ENCODE measurements at regions not wholly inside any gene's neighbourhood (a gene's known extent, or its start where the extent isn't known, plus 50 kb on each side); places are given as distances from the start of the nearest gene placed in this dataset.
A peak's percentile ranks its signal among the peaks of the same experiment; 100 is the strongest.
"Not testable (repeated sequence)": the region's sequence is repeated elsewhere in the genome, so short reads cannot be mapped to it uniquely, and the experiment has no call there.

- DNase-seq = not testable (repeated sequence)
These were observed 68.8 kb upstream of the WIPI2 start for GRCh38 chr7:5121256-5121655.

- not testable (repeated sequence) for DNase-seq
These were observed 58.8 kb upstream of the WIPI2 start for GRCh38 chr7:5131238-5131637.

- no peak for DNase-seq
These were observed 57.5 kb upstream of the WIPI2 start for GRCh38 chr7:5132539-5132938.

- peak; percentile 6 for DNase-seq
These were observed 50.0 kb upstream of the WIPI2 start for GRCh38 chr7:5139998-5140397.
